Erythroblast (primary cell): ENCODE measurements at regions not wholly inside any gene's neighbourhood (a gene's known extent, or its start where the extent isn't known, plus 50 kb on each side); places are given as distances from the start of the nearest gene placed in this dataset.

Experiments
- DNase-seq, 2 experiments: peaks; one replicate each; lab custom pipeline; 2025; lab: John Stamatoyannopoulos, UW
- GATA1 ChIP-seq: IDR thresholded peaks from 2 replicates; pipeline ENCODE4 v1.6.1; 2011; ENCODE audit warnings: low read depth, mild to moderate bottlenecking, control low read depth, low read length, moderate library complexity
- POLR2A ChIP-seq: IDR thresholded peaks from 2 replicates; pipeline ENCODE4 v1.6.1; 2011; ENCODE audit warnings: mild to moderate bottlenecking, low read length

GRCh38 chr16:51225878-51226277, 74.8 kb upstream of the SALL1 start:
- TF ChIP-seq POLR2A: no peak
- TF ChIP-seq GATA1: no peak
- DNase-seq: no peak

GRCh38 chr16:51224317-51224716, 73.2 kb upstream of the SALL1 start:
- no peak for DNase-seq
- TF ChIP-seq GATA1: no peak
- TF ChIP-seq POLR2A: no peak

GRCh38 chr16:51222016-51222415, 70.9 kb upstream of the SALL1 start:
- no peak for TF ChIP-seq GATA1
- DNase-seq: no peak

GRCh38 chr16:51211148-51211547, 60.1 kb upstream of the SALL1 start:
- TF ChIP-seq POLR2A: no peak
- no peak for TF ChIP-seq GATA1
- DNase-seq: no peak

GRCh38 chr16:51210087-51210486, 59.0 kb upstream of the SALL1 start:
- no peak for TF ChIP-seq GATA1
- TF ChIP-seq POLR2A: no peak
- no peak for DNase-seq

- TF ChIP-seq GATA1 (no peak), POLR2A (no peak)
- no peak for DNase-seq
Observed at GRCh38 chr16:51201604-51202003, 50.5 kb upstream of the SALL1 start.
